ENCODE measurements at regions not wholly inside any gene's neighbourhood (a gene's known extent, or its start where the extent isn't known, plus 50 kb on each side); places are given as distances from the start of the nearest gene placed in this dataset.
"Not testable (repeated sequence)": the region's sequence is repeated elsewhere in the genome, so short reads cannot be mapped to it uniquely, and the experiment has no call there.

GRCh38 chr3:125683067-125683829 is 88.0 kb upstream of the OSBPL11 start (continued):
- TF ChIP-seq ARID4B (CRISPR knock-in tag; IDR thresholded peaks at IDR 0.05; ENCODE audit: borderline replicate concordance) = no peak
- TF ChIP-seq NFYB (CRISPR knock-in tag; conservative IDR thresholded peaks at IDR 0.05; ENCODE audit: low read depth) = no peak
- TF ChIP-seq SOX15 (CRISPR knock-in tag; IDR thresholded peaks at IDR 0.05) = no peak
- TF ChIP-seq, protein P1, sequence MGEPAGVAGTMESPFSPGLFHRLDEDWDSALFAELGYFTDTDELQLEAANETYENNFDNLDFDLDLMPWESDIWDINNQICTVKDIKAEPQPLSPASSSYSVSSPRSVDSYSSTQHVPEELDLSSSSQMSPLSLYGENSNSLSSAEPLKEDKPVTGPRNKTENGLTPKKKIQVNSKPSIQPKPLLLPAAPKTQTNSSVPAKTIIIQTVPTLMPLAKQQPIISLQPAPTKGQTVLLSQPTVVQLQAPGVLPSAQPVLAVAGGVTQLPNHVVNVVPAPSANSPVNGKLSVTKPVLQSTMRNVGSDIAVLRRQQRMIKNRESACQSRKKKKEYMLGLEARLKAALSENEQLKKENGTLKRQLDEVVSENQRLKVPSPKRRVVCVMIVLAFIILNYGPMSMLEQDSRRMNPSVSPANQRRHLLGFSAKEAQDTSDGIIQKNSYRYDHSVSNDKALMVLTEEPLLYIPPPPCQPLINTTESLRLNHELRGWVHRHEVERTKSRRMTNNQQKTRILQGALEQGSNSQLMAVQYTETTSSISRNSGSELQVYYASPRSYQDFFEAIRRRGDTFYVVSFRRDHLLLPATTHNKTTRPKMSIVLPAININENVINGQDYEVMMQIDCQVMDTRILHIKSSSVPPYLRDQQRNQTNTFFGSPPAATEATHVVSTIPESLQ (CRISPR knock-in tag; IDR thresholded peaks at IDR 0.05) = no peak
- TF ChIP-seq ZSCAN18 (CRISPR knock-in tag; IDR thresholded peaks at IDR 0.05) = no peak
- no peak for TF ChIP-seq NR1H2 (CRISPR knock-in tag; IDR thresholded peaks at IDR 0.05)
- TF ChIP-seq, protein P2, sequence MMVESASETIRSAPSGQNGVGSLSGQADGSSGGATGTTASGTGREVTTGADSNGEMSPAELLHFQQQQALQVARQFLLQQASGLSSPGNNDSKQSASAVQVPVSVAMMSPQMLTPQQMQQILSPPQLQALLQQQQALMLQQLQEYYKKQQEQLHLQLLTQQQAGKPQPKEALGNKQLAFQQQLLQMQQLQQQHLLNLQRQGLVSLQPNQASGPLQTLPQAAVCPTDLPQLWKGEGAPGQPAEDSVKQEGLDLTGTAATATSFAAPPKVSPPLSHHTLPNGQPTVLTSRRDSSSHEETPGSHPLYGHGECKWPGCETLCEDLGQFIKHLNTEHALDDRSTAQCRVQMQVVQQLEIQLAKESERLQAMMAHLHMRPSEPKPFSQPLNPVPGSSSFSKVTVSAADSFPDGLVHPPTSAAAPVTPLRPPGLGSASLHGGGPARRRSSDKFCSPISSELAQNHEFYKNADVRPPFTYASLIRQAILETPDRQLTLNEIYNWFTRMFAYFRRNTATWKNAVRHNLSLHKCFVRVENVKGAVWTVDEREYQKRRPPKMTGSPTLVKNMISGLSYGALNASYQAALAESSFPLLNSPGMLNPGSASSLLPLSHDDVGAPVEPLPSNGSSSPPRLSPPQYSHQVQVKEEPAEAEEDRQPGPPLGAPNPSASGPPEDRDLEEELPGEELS (CRISPR knock-in tag; IDR thresholded peaks at IDR 0.05) = no peak
- TF ChIP-seq RORB (CRISPR knock-in tag; IDR thresholded peaks at IDR 0.05) = no peak
- TF ChIP-seq CREM (CRISPR knock-in tag; IDR thresholded peaks at IDR 0.05) = no peak
- no peak for TF ChIP-seq ZNF121 (CRISPR knock-in tag; IDR thresholded peaks at IDR 0.05)
- no peak for TF ChIP-seq HMGA2 (CRISPR knock-in tag; IDR thresholded peaks at IDR 0.05)
- TF ChIP-seq FOXJ3 (CRISPR knock-in tag; IDR thresholded peaks at IDR 0.05; ENCODE audit: borderline replicate concordance) = no peak
- TF ChIP-seq, protein P3, sequence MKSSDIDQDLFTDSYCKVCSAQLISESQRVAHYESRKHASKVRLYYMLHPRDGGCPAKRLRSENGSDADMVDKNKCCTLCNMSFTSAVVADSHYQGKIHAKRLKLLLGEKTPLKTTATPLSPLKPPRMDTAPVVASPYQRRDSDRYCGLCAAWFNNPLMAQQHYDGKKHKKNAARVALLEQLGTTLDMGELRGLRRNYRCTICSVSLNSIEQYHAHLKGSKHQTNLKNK (CRISPR knock-in tag; IDR thresholded peaks at IDR 0.05) = no peak

GRCh38 chr3:125684199-125684598 is 88.9 kb upstream of the OSBPL11 start:
- TF ChIP-seq, protein P4, sequence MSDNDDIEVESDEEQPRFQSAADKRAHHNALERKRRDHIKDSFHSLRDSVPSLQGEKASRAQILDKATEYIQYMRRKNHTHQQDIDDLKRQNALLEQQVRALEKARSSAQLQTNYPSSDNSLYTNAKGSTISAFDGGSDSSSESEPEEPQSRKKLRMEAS (CRISPR knock-in tag; IDR thresholded peaks at IDR 0.05) = peak; percentile 43; the same call in 1 of the 2 replicates
- TF ChIP-seq ATF2 (CRISPR knock-in tag; IDR thresholded peaks at IDR 0.05; ENCODE audit: borderline replicate concordance, low read depth) = no peak
- 0 out of 2 replicates have a peak, but pooled peaks have one; percentile 28 for TF ChIP-seq CTCF (IDR thresholded peaks at IDR 0.05)
- Mint-ChIP-seq H3K4me1 (no peaks in the 10 kb centered on the region), H3K27me3 (ENCODE audit: low read depth) (no peaks in the 10 kb centered on the region; the same call in 1 of the 2 replicates), H3K36me3 (no peaks in the 10 kb centered on the region), H3K27ac (no peak overlapping the region), H3K4me3 (no peak overlapping the region), H3K9me3 (peaks cover 3% of the 10 kb centered on the region)
- POLR2A ChIA-PET = no interaction called here
- DNase-seq (ENCODE audit: low spot score) = peak; percentile 77
- CTCF ChIA-PET = interaction anchor here (0.6 to 1.1 kb wide), 10 partner anchors 8 to 1240 kb away, joined by 3 to 6 read pairs (median 3); no protein-coding TSS in a partner anchor
- peak; percentile 98 for ATAC-seq

- H3K27me3 Mint-ChIP-seq (ENCODE audit: low read depth); ATAC-seq; H3K9me3 Mint-ChIP-seq; CTCF ChIA-PET; H3K36me3 Mint-ChIP-seq; H3K4me1 Mint-ChIP-seq; H3K4me3 Mint-ChIP-seq; POLR2A ChIA-PET; DNase-seq (ENCODE audit: low spot score); H3K27ac Mint-ChIP-seq: not testable (repeated sequence)
These were observed 90.4 kb upstream of the OSBPL11 start for GRCh38 chr3:125685741-125686140.
